Prostate gland (tissue), 2 donors: ENCODE measurements at regions not wholly inside any gene's neighbourhood (a gene's known extent, or its start where the extent isn't known, plus 50 kb on each side); places are given as distances from the start of the nearest gene placed in this dataset.

Experiments used
- POLR2A ChIP-seq: fragments of 450-650 bp; IDR thresholded peaks from one replicate; pipeline ENCODE4 v1.6.1; 2016; ENCODE audit warnings: antibody characterized with exemption, mild to moderate bottlenecking
- POLR2AphosphoS5 ChIP-seq: sonication (generic); formaldehyde crosslinking; IDR thresholded peaks from one replicate; pipeline ENCODE4 v1.6.1; 2017; ENCODE audit warnings: antibody characterized with exemption
- TF ChIP-seq, protein P1 (sequence below), 4 experiments: fragments of 200-600 bp in 2 of 4; fragments of 450-650 bp in 2 of 4; sonication (generic) in 2 of 4; IDR thresholded peaks; 1 replicate in 3 of 4; 2 replicates in 1 of 4; pipeline ENCODE4 v1.5.1; 2016 to 2019; ENCODE audit warnings: antibody characterized with exemption in 4 of 4, mild to moderate bottlenecking in 2 of 4, moderate library complexity in 2 of 4

DNA sequence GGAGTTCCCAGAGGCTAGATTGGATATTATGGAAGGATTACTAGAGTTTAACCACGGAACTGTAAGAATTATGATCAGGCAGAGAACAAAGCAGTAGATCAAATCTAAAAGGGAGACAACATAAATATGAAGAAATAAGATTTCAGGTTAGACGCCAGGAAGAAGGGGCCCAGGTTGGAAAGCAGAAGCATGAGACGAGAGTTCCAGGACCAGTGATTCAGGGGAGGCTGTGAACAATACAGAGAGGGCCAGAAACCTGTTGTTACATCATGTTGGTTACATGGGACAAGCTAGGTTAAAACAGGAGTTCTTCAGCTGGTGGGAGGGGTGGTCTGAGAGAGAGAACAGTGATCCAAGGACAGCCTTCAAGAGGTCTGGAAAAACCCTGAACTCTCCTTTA, 128.4 kb upstream of the MROH9 start:
- TF ChIP-seq, protein P1, sequence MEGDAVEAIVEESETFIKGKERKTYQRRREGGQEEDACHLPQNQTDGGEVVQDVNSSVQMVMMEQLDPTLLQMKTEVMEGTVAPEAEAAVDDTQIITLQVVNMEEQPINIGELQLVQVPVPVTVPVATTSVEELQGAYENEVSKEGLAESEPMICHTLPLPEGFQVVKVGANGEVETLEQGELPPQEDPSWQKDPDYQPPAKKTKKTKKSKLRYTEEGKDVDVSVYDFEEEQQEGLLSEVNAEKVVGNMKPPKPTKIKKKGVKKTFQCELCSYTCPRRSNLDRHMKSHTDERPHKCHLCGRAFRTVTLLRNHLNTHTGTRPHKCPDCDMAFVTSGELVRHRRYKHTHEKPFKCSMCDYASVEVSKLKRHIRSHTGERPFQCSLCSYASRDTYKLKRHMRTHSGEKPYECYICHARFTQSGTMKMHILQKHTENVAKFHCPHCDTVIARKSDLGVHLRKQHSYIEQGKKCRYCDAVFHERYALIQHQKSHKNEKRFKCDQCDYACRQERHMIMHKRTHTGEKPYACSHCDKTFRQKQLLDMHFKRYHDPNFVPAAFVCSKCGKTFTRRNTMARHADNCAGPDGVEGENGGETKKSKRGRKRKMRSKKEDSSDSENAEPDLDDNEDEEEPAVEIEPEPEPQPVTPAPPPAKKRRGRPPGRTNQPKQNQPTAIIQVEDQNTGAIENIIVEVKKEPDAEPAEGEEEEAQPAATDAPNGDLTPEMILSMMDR (IDR thresholded peaks at IDR 0.05): no peak
- TF ChIP-seq POLR2A (no peak), POLR2AphosphoS5 (no peak)
